HG02759 (cell line): ENCODE measurements at regions not wholly inside any gene's neighbourhood (a gene's known extent, or its start where the extent isn't known, plus 50 kb on each side); places are given as distances from the start of the nearest gene placed in this dataset.

Experiments
- ATAC-seq: cut with Tn5 transposase; IDR thresholded peaks from one replicate; pipeline ENCODE4 v1.9.1; 2021; ENCODE audit warnings: mild to moderate bottlenecking, moderate library complexity; ENCODE audit not compliant: unreplicated experiment

GRCh38 chr6:9627916-9628315, 787.0 kb downstream of the TFAP2A start:
- ATAC-seq, result no peak

- no peak for ATAC-seq
These were observed 790.9 kb downstream of the TFAP2A start for GRCh38 chr6:9623985-9624384.

GRCh38 chr6:9623228-9623832, 791.5 kb downstream of the TFAP2A start:
- ATAC-seq, result no peak

- no peak for ATAC-seq
These were observed 793.6 kb downstream of the TFAP2A start for GRCh38 chr6:9621276-9621675.

- ATAC-seq, result no peak
These were observed 794.2 kb downstream of the TFAP2A start for GRCh38 chr6:9620687-9621086.

- no peak for ATAC-seq
These were observed 794.6 kb downstream of the TFAP2A start for GRCh38 chr6:9620263-9620662.

- no peak for ATAC-seq
These were observed 800.1 kb downstream of the TFAP2A start for GRCh38 chr6:9614778-9615177.

GRCh38 chr6:9612489-9612888, 802.4 kb downstream of the TFAP2A start:
- no peak for ATAC-seq

- no peak for ATAC-seq
These were observed 804.1 kb downstream of the TFAP2A start for GRCh38 chr6:9610620-9611415.

- ATAC-seq, result no peak
These were observed 808.3 kb downstream of the TFAP2A start for GRCh38 chr6:9606435-9607134.

- no peak for ATAC-seq
These were observed 820.1 kb downstream of the TFAP2A start for GRCh38 chr6:9594746-9595145.

GRCh38 chr6:9593554-9593953, 821.3 kb downstream of the TFAP2A start:
- no peak for ATAC-seq

GRCh38 chr6:9583753-9584352, 831.0 kb downstream of the TFAP2A start:
- no peak for ATAC-seq

GRCh38 chr6:9581155-9581554, 833.7 kb downstream of the TFAP2A start:
- no peak for ATAC-seq

- ATAC-seq, result no peak
These were observed 838.4 kb downstream of the TFAP2A start for GRCh38 chr6:9576521-9576920.

GRCh38 chr6:9566096-9566495, 848.8 kb downstream of the TFAP2A start:
- no peak for ATAC-seq

- no peak for ATAC-seq
These were observed 850.9 kb downstream of the TFAP2A start for GRCh38 chr6:9564021-9564420.

- ATAC-seq, result no peak
These were observed 851.3 kb downstream of the TFAP2A start for GRCh38 chr6:9563568-9563967.

- no peak for ATAC-seq
These were observed 860.1 kb downstream of the TFAP2A start for GRCh38 chr6:9554806-9555205.

GRCh38 chr6:9554323-9554722, 860.6 kb downstream of the TFAP2A start:
- no peak for ATAC-seq

GRCh38 chr6:9553002-9553401, 861.9 kb downstream of the TFAP2A start:
- no peak for ATAC-seq

- ATAC-seq, result no peak
These were observed 871.2 kb downstream of the TFAP2A start for GRCh38 chr6:9543649-9544048.
